K562 (cell line): ENCODE measurements at regions not wholly inside any gene's neighbourhood (a gene's known extent, or its start where the extent isn't known, plus 50 kb on each side); places are given as distances from the start of the nearest gene placed in this dataset.

Source experiments
- ATAC-seq: fragments of 200-7000 bp; cut with Tn5 transposase; 3 replicates; pipeline ENCODE4 v1.9.1; 2020; ENCODE audit warnings: moderate library complexity
- BruUV-seq: library from RNA; stranded (reverse); fragments of 400-500 nt; replicated peaks from 2 replicates; lab custom pipeline; 2021; lab: Mats Ljungman, UMichigan
- CTCF ChIA-PET: fragments of 300-600 bp; formaldehyde crosslinking; extraction: SDS; loops from one replicate; lab custom pipeline; 2021; ENCODE audit warnings: low intra/inter-chr PET ratio; lab: Yijun Ruan, JAX
- POLR2A ChIA-PET: fragments of 300-600, 350-650 bp; sonication (Branson Sonifier 250); formaldehyde crosslinking; extraction: SDS; loops from one replicate; lab custom pipeline; 2021; ENCODE audit warnings: antibody characterized with exemption, inconsistent platforms; lab: Yijun Ruan, JAX
- DNase-seq, 4 experiments: peaks; one replicate each; pipeline versions ENCODE4 v3.0.0 to v3.0.0-alpha.2; 2011 to 2018; ENCODE audit warnings: low spot score in 3 of 4, mixed read lengths in 3 of 4; ENCODE audit errors: extremely low read depth in 1 of 4
- FAIRE-seq: peaks from 2 replicates; lab custom pipeline; 2011; peaks lifted over from hg19 to GRCh38; lab: Jason Lieb, UNC
- H2AFZ ChIP-seq: 2 replicates; pipeline ENCODE4 v1.6.0; 2011; ENCODE audit warnings: low read depth, low read length, control low read depth, inconsistent platforms
- H3K27ac ChIP-seq: fragments of 200-600 bp; 3 replicates; pipeline ENCODE4 v1.8.0; 2011; ENCODE audit warnings: low read depth, mild to moderate bottlenecking, control low read depth, inconsistent platforms, low read length, moderate library complexity, mixed read lengths; ENCODE audit errors: extremely low read depth
- H3K27me3 ChIP-seq, 2 experiments: fragments of 300-600 bp in 1 of 2; 2 replicates in 1 of 2; 3 replicates in 1 of 2; pipeline versions ENCODE4 v1.6.0 to v1.8.0; 2011; ENCODE audit warnings: inconsistent platforms in 2 of 2, low read length in 2 of 2, mild to moderate bottlenecking in 1 of 2, mixed read lengths in 1 of 2, moderate library complexity in 1 of 2; ENCODE audit not compliant: control insufficient read depth in 2 of 2, insufficient read depth in 2 of 2
- H3K36me3 ChIP-seq: fragments of 300-600 bp; 3 replicates; pipeline ENCODE4 v1.8.0; 2011; ENCODE audit warnings: mild to moderate bottlenecking, low read length, inconsistent platforms; ENCODE audit not compliant: control insufficient read depth, insufficient read depth
- H3K4me1 ChIP-seq, 2 experiments: fragments of 200-600 bp in 1 of 2; replicated peaks in 1 of 2; 2 replicates in 1 of 2; 3 replicates in 1 of 2; pipeline versions ENCODE4 v1.5.1 to v1.8.0; 2011; ENCODE audit warnings: inconsistent platforms in 2 of 2, low read length in 2 of 2, mild to moderate bottlenecking in 1 of 2, mixed read lengths in 1 of 2, moderate library complexity in 1 of 2; ENCODE audit not compliant: control insufficient read depth in 2 of 2, insufficient read depth in 2 of 2
- H3K4me2 ChIP-seq: 2 replicates; pipeline ENCODE4 v1.6.1; 2011; ENCODE audit warnings: low read length, control low read depth, inconsistent platforms, mixed read lengths; ENCODE audit not compliant: insufficient read depth
- H3K4me3 ChIP-seq: fragments of 200-600 bp; sonication (generic), shearing (Covaris generic); 2 replicates; pipeline ENCODE4 v1.5.1; 2016; ENCODE audit warnings: control low read depth, inconsistent platforms
- H3K79me2 ChIP-seq: fragments of 200-600 bp; 3 replicates; pipeline ENCODE4 v1.8.0; 2011; ENCODE audit warnings: low read length, inconsistent platforms; ENCODE audit not compliant: control insufficient read depth, insufficient read depth
- H3K9ac ChIP-seq, 2 experiments: 2 replicates each; pipeline versions ENCODE4 v1.6.0 to v1.6.1; 2011; ENCODE audit warnings: low read depth in 2 of 2, low read length in 2 of 2, control low read depth in 1 of 2, inconsistent platforms in 1 of 2, mild to moderate bottlenecking in 1 of 2, mixed read lengths in 1 of 2; ENCODE audit not compliant: insufficient read depth in 1 of 2
- H3K9me1 ChIP-seq: one replicate; pipeline ENCODE4 v1.6.0; 2011; ENCODE audit warnings: inconsistent platforms, mild to moderate bottlenecking, low read length, moderate library complexity; ENCODE audit not compliant: control insufficient read depth, insufficient read depth
- H3K9me3 ChIP-seq: replicated peaks from 2 replicates; pipeline ENCODE4 v1.5.1; 2011; ENCODE audit warnings: low read depth, low read length, inconsistent platforms; ENCODE audit not compliant: control insufficient read depth, insufficient read depth
- H4K20me1 ChIP-seq: replicated peaks from 2 replicates; pipeline ENCODE4 v1.6.1; 2011; ENCODE audit warnings: low read length, inconsistent platforms, mixed read lengths; ENCODE audit not compliant: control insufficient read depth, insufficient read depth
- AFF4 ChIP-seq: sonication (generic); formaldehyde crosslinking; IDR thresholded peaks from 2 replicates; pipeline ENCODE4 v1.8.0; 2023; ENCODE audit warnings: mild to moderate bottlenecking, missing genetic modification reagents
- ARID1B ChIP-seq: fragments of 450-650 bp; IDR thresholded peaks from 2 replicates; pipeline ENCODE4 v1.6.1; 2016; ENCODE audit warnings: antibody characterized with exemption, mild to moderate bottlenecking, inconsistent platforms
- E2F3 ChIP-seq: fragments of 250-450 bp; sonication (Bioruptor Pico); IDR thresholded peaks from 2 replicates; pipeline ENCODE4 v1.4.0; 2020; ENCODE audit warnings: mild to moderate bottlenecking
- ELK1 ChIP-seq: sonication (generic); formaldehyde crosslinking; IDR thresholded peaks from 2 replicates; pipeline ENCODE4 v1.8.1; 2022; ENCODE audit warnings: missing genetic modification reagents
- EZH2 ChIP-seq: IDR thresholded peaks from 2 replicates; pipeline ENCODE4 v1.6.1; 2012; ENCODE audit warnings: low read depth, mild to moderate bottlenecking, inconsistent platforms, low read length, borderline replicate concordance
- FOXA1 ChIP-seq: fragments of 450-650 bp; IDR thresholded peaks from 2 replicates; pipeline ENCODE4 v1.6.1; 2016; ENCODE audit warnings: mild to moderate bottlenecking, borderline replicate concordance
- L3MBTL2 ChIP-seq: fragments of 450-650 bp; IDR thresholded peaks from 2 replicates; pipeline ENCODE4 v1.6.1; 2016; ENCODE audit warnings: mild to moderate bottlenecking, moderate library complexity
- RAD51 ChIP-seq: fragments of 450-650 bp; IDR thresholded peaks from 2 replicates; pipeline ENCODE4 v1.7.1; 2016; ENCODE audit warnings: low read depth, mild to moderate bottlenecking, borderline replicate concordance
- RBM15 ChIP-seq: fragments of 200-400 bp; formaldehyde crosslinking; IDR thresholded peaks from 2 replicates; pipeline ENCODE4 v1.6.1; 2018; ENCODE audit warnings: mild to moderate bottlenecking, low read length, moderate library complexity; ENCODE audit not compliant: insufficient read depth
- SNRNP70 ChIP-seq: fragments of 200-400 bp; formaldehyde crosslinking; optimal IDR thresholded peaks from 2 replicates; pipeline ENCODE3; 2017; ENCODE audit warnings: low read depth, low read length
- TAF15 ChIP-seq: fragments of 200-400 bp; formaldehyde crosslinking; IDR thresholded peaks from 2 replicates; pipeline ENCODE4 v1.6.1; 2017; ENCODE audit warnings: mild to moderate bottlenecking, low read depth, low read length, moderate library complexity
- ZNF282 ChIP-seq: sonication (generic); formaldehyde crosslinking; IDR thresholded peaks from 2 replicates; pipeline ENCODE4 v1.8.1; 2023; ENCODE audit warnings: missing genetic modification reagents
- ZNF449 ChIP-seq: fragments of 250-450 bp; sonication (Bioruptor Pico); IDR thresholded peaks from 2 replicates; pipeline ENCODE4 v1.8.0; 2022; ENCODE audit warnings: moderate library complexity, mild to moderate bottlenecking, inconsistent platforms
- ZSCAN32 ChIP-seq: fragments of 450-650 bp; formaldehyde crosslinking; IDR thresholded peaks from 2 replicates; pipeline ENCODE4 v1.4.0; 2020; ENCODE audit warnings: mild to moderate bottlenecking, moderate library complexity
- in situ Hi-C: fragments of 300-500 bp; cut with MboI; formaldehyde crosslinking; loops from 4 replicates; pipeline ENCODE4 v1.15.0; 2018; ENCODE audit warnings: inconsistent platforms, mixed read lengths
- intact Hi-C: fragments of 100-400 bp; cut with micrococcal nuclease; formaldehyde crosslinking; loops from 2 replicates; pipeline ENCODE4 v1.14.2; 2022

- Histone ChIP-seq H3K27me3 (no peaks in the 10 kb centered on the region), H3K27ac (no peak overlapping the region), H3K4me1 (no peaks in the 10 kb centered on the region), H3K36me3 (no peaks in the 10 kb centered on the region), H3K4me3 (no peak overlapping the region), H3K9ac (no peak overlapping the region), H3K4me2 (no peak overlapping the region), H4K20me1 (no peaks in the 10 kb centered on the region), H3K9me1 (no peaks in the 10 kb centered on the region), H2AFZ (no peak overlapping the region), H3K79me2 (no peaks in the 10 kb centered on the region), H3K9me3 (no peaks in the 10 kb centered on the region)
- FAIRE-seq, result no peak
- CTCF ChIA-PET, result no interaction called here
- no peak for ATAC-seq
- in situ Hi-C loops, result no loop called here
- no peak for DNase-seq
- BruUV-seq, result no TSS peak
- no peak for TF ChIP-seq L3MBTL2
- TF ChIP-seq SNRNP70, result no peak
- TF ChIP-seq ARID1B, result no peak
- no peak for TF ChIP-seq RAD51
- no peak for TF ChIP-seq ELK1 (CRISPR knock-in tag)
- TF ChIP-seq ZNF449, result no peak
- TF ChIP-seq E2F3, result no peak
- TF ChIP-seq ZNF282 (CRISPR knock-in tag), result no peak
- no peak for TF ChIP-seq EZH2
- TF ChIP-seq FOXA1, result no peak
- no peak for TF ChIP-seq ZSCAN32 (CRISPR knock-in tag)
- no peak for TF ChIP-seq AFF4 (CRISPR knock-in tag)
- TF ChIP-seq RBM15, result no peak
- TF ChIP-seq TAF15, result no peak
- TF ChIP-seq, all 486 proteins: peak for 0
- POLR2A ChIA-PET, result no interaction called here
- intact Hi-C loops, result no loop called here
Observed at GRCh38 chr3:78235841-78236240, 1195.9 kb downstream of the ROBO2 start.
